B cell (primary cell): ENCODE measurements at regions not wholly inside any gene's neighbourhood (a gene's known extent, or its start where the extent isn't known, plus 50 kb on each side); places are given as distances from the start of the nearest gene placed in this dataset.

Experiments used
- ATAC-seq: fragments of 200-7000 bp; cut with Tn5 transposase; one replicate; pipeline ENCODE4 v1.10.0; 2021; ENCODE audit warnings: low read depth, mild to moderate bottlenecking, moderate number of reproducible peaks, moderate library complexity
- CTCF ChIA-PET: fragments of 350-600 bp; sonication (Branson Sonifier 250); formaldehyde crosslinking; loops from one replicate; lab custom pipeline; 2021; ENCODE audit warnings: antibody characterized with exemption, inconsistent platforms; lab: Charles Lee
- POLR2A ChIA-PET: fragments of 350-600 bp; sonication (Branson Sonifier 250); formaldehyde crosslinking; loops from one replicate; lab custom pipeline; 2021; ENCODE audit warnings: antibody characterized with exemption; lab: Charles Lee
- DNase-seq: peaks from one replicate; pipeline ENCODE4 v3.0.0; 2013
- H2AFZ ChIP-seq: 2 replicates; pipeline ENCODE4 v1.6.1; 2012; ENCODE audit warnings: mild to moderate bottlenecking, low read depth, low read length; ENCODE audit not compliant: insufficient read depth, poor library complexity, severe bottlenecking
- H3K27ac ChIP-seq, 2 donors: 1 replicate in 1 of 2; 2 replicates in 1 of 2; pipeline ENCODE4 v1.5.1; 2012 to 2013; ENCODE audit warnings: low read length in 2 of 2, mild to moderate bottlenecking in 2 of 2, moderate library complexity in 1 of 2
- H3K27me3 ChIP-seq, 4 experiments: fragments of 200-600 bp in 1 of 4; sonication (generic) in 1 of 4; replicated peaks in 1 of 4; 1 replicate in 2 of 4; 2 replicates in 2 of 4; pipeline versions ENCODE4 v1.6.1 to v1.7.0; 2013 to 2016; ENCODE audit warnings: low read length in 3 of 4, mild to moderate bottlenecking in 2 of 4, mixed read lengths in 1 of 4, moderate library complexity in 1 of 4; ENCODE audit not compliant: insufficient read depth in 4 of 4, control insufficient read depth in 3 of 4; ENCODE audit errors: control extremely low read depth in 1 of 4
- H3K36me3 ChIP-seq, 2 experiments: replicated peaks in 1 of 2; 1 replicate in 1 of 2; 2 replicates in 1 of 2; pipeline versions ENCODE4 v1.6.1 to v1.7.1; 2013; ENCODE audit warnings: low read length in 1 of 2; ENCODE audit not compliant: insufficient read depth in 2 of 2, control insufficient read depth in 1 of 2; ENCODE audit errors: control extremely low read depth in 1 of 2, extremely low read depth in 1 of 2
- H3K4me1 ChIP-seq, 2 donors: fragments of 200-600 bp in 1 of 2; sonication (generic) in 1 of 2; 1 replicate in 1 of 2; 2 replicates in 1 of 2; pipeline versions ENCODE4 v1.5.1 to v1.6.1; 2013 to 2017; ENCODE audit warnings: low read length in 2 of 2; ENCODE audit not compliant: control insufficient read depth in 2 of 2, insufficient read depth in 2 of 2
- H3K4me2 ChIP-seq: replicated peaks from 2 replicates; pipeline ENCODE3; 2012; ENCODE audit warnings: mild to moderate bottlenecking, low read depth, low read length; ENCODE audit not compliant: poor library complexity, severe bottlenecking
- H3K4me3 ChIP-seq, 5 experiments: fragments of 200-600 bp in 1 of 5; sonication (generic) in 1 of 5; 1 replicate in 3 of 5; 2 replicates in 2 of 5; pipeline versions ENCODE4 v1.5.1 to v1.7.0; 2011 to 2016; ENCODE audit warnings: low read length in 4 of 5, mild to moderate bottlenecking in 4 of 5, low read depth in 2 of 5, control low read depth in 1 of 5, moderate library complexity in 1 of 5; ENCODE audit not compliant: insufficient read depth in 1 of 5; ENCODE audit errors: control extremely low read depth in 1 of 5, extremely low read depth in 1 of 5
- H3K79me2 ChIP-seq: fragments of 200-600 bp; sonication (generic); one replicate; pipeline ENCODE4 v1.6.0; 2016; ENCODE audit warnings: low read length; ENCODE audit not compliant: control insufficient read depth, insufficient read depth
- H3K9ac ChIP-seq: fragments of 200-600 bp; sonication (generic); 2 replicates; pipeline ENCODE4 v1.6.1; 2017; ENCODE audit warnings: mild to moderate bottlenecking, low read length, moderate library complexity
- H3K9me3 ChIP-seq, 3 donors: one replicate each; pipeline versions ENCODE4 v1.6.1 to v1.7.1; 2013; ENCODE audit warnings: low read length in 2 of 3; ENCODE audit not compliant: control insufficient read depth in 2 of 3, insufficient read depth in 1 of 3; ENCODE audit errors: control extremely low read depth in 1 of 3
- H4K20me1 ChIP-seq: 2 replicates; pipeline ENCODE4 v1.6.0; 2012; ENCODE audit warnings: mild to moderate bottlenecking, low read length; ENCODE audit not compliant: insufficient read depth, control insufficient read depth, poor library complexity, severe bottlenecking
- H3K27ac Mint-ChIP-seq: one replicate; pipeline ENCODE4 v1.8.0; 2021; ENCODE audit warnings: mixed read lengths
- H3K27me3 Mint-ChIP-seq: one replicate; pipeline ENCODE4 v1.8.0; 2021; ENCODE audit warnings: mixed read lengths
- H3K4me1 Mint-ChIP-seq: one replicate; pipeline ENCODE4 v1.8.0; 2021; ENCODE audit warnings: mixed read lengths
- H3K4me3 Mint-ChIP-seq: one replicate; pipeline ENCODE4 v1.8.0; 2021; ENCODE audit warnings: mixed read lengths
- H3K9me3 Mint-ChIP-seq: one replicate; pipeline ENCODE4 v1.8.0; 2022; ENCODE audit warnings: mixed read lengths; ENCODE audit not compliant: insufficient read depth
- EZH2 ChIP-seq: IDR thresholded peaks from 2 replicates; pipeline ENCODE4 v1.6.1; 2012; ENCODE audit warnings: borderline replicate concordance, low read depth, mild to moderate bottlenecking, moderate library complexity, low read length; ENCODE audit not compliant: insufficient read depth, poor library complexity, severe bottlenecking
- WGBS: methylation state at CpG from one replicate; pipeline ENCODE4 v1.1.5; 2013; ENCODE audit warnings: missing lambda C conversion rate; ENCODE audit not compliant: insufficient coverage; 5-methylcytosine and 5-hydroxymethylcytosine counted together
- intact Hi-C: fragments of 100-400 bp; cut with micrococcal nuclease; formaldehyde crosslinking; loops from one replicate; pipeline ENCODE4 v1.10.0; 2022
- TF ChIP-seq, protein P1 (sequence below): fragments of 200-600 bp; IDR thresholded peaks from one replicate; pipeline ENCODE4 v1.8.0; 2022; ENCODE audit warnings: antibody characterized with exemption, mild to moderate bottlenecking

DNA sequence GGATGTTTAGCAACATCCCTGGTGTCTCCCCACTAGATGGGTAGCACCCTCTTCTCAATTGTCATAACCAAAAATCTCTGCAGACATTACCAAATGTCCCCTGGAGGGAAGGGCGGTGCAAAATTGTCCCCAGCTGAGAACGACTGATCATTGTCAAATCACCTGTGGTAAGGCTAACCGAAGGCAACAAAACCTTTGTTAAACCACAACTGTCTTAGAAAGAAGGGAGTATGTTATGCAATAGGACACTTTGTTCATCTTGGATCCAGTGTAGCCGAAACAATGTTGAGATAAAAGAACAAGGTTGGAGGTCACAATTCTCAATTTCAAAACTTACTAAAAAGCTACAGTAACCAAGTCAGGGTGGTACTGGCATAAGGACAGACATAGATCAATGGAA is 50.3 kb upstream of the ST3GAL5 start:
- ChIA-PET CTCF (interaction anchor here (0.8 kb wide), 1 partner anchor 111 kb away, joined by 3 read pairs; no protein-coding TSS in a partner anchor), POLR2A (no interaction called here)
- H3K4me1 Mint-ChIP-seq: no peaks in the 10 kb centered on the region
- Histone ChIP-seq H4K20me1 (no peaks in the 10 kb centered on the region), H3K9ac (no peak overlapping the region), H2AFZ (no peak overlapping the region), H3K27ac (no peak overlapping the region), H3K4me3 (no peak overlapping the region), H3K4me1 (no peaks in the 10 kb centered on the region), H3K4me2 (no peak overlapping the region), H3K79me2 (no peaks in the 10 kb centered on the region), H3K36me3 (no peaks in the 10 kb centered on the region), H3K27me3 (no peaks in the 10 kb centered on the region), H3K9me3 (peaks cover 0 to 22% (median 19%) of the 10 kb centered on the region in 3 donors)
- intact Hi-C loops: no loop called here
- DNase-seq (no peak), ATAC-seq (no peak)
- WGBS: no CpG with 5 or more reads among the region's 4 CpGs
- H3K9me3 Mint-ChIP-seq: peaks cover 7% of the 10 kb centered on the region
- H3K27me3 Mint-ChIP-seq: no peaks in the 10 kb centered on the region
- TF ChIP-seq, protein P1, sequence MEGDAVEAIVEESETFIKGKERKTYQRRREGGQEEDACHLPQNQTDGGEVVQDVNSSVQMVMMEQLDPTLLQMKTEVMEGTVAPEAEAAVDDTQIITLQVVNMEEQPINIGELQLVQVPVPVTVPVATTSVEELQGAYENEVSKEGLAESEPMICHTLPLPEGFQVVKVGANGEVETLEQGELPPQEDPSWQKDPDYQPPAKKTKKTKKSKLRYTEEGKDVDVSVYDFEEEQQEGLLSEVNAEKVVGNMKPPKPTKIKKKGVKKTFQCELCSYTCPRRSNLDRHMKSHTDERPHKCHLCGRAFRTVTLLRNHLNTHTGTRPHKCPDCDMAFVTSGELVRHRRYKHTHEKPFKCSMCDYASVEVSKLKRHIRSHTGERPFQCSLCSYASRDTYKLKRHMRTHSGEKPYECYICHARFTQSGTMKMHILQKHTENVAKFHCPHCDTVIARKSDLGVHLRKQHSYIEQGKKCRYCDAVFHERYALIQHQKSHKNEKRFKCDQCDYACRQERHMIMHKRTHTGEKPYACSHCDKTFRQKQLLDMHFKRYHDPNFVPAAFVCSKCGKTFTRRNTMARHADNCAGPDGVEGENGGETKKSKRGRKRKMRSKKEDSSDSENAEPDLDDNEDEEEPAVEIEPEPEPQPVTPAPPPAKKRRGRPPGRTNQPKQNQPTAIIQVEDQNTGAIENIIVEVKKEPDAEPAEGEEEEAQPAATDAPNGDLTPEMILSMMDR: no peak
- TF ChIP-seq EZH2: no peak
- no peak overlapping the region for H3K27ac Mint-ChIP-seq
- no peak overlapping the region for H3K4me3 Mint-ChIP-seq
